Thyroid gland (tissue), 4 donors: ENCODE measurements at regions not wholly inside any gene's neighbourhood (a gene's known extent, or its start where the extent isn't known, plus 50 kb on each side); places are given as distances from the start of the nearest gene placed in this dataset.

Experiments
- DNase-seq, 2 donors: peaks; one replicate each; pipeline ENCODE4 v3.0.0-alpha.2; 2019
- H3K27ac ChIP-seq, 3 donors: fragments of 200-600 bp; sonication (generic); 1 replicate in 2 of 3; 2 replicates in 1 of 3; pipeline ENCODE4 v1.5.1; 2016 to 2019; ENCODE audit warnings: mild to moderate bottlenecking in 1 of 3, moderate library complexity in 1 of 3
- H3K27me3 ChIP-seq: fragments of 200-600 bp; sonication (generic); one replicate; pipeline ENCODE4 v1.5.1; 2019
- H3K36me3 ChIP-seq, 2 donors: fragments of 200-600 bp; sonication (generic); one replicate each; pipeline ENCODE4 v1.5.1; 2016 to 2019
- H3K4me1 ChIP-seq, 2 donors: fragments of 200-600 bp; sonication (generic); one replicate each; pipeline ENCODE4 v1.5.1; 2017 to 2019
- H3K4me3 ChIP-seq, 3 donors: fragments of 200-600 bp; sonication (generic); replicated peaks in 1 of 3; 1 replicate in 2 of 3; 2 replicates in 1 of 3; pipeline ENCODE4 v1.5.1; 2016; ENCODE audit warnings: mild to moderate bottlenecking in 1 of 3
- H3K9me3 ChIP-seq: fragments of 200-600 bp; sonication (generic); one replicate; pipeline ENCODE4 v1.5.1; 2017
- CTCF ChIP-seq, 6 experiments: fragments of 200-600 bp in 3 of 6; fragments of 450-650 bp in 3 of 6; sonication (generic) in 3 of 6; IDR thresholded peaks; one replicate each; pipeline ENCODE4 v1.5.1; 2016 to 2019; ENCODE audit warnings: antibody characterized with exemption in 6 of 6, mild to moderate bottlenecking in 2 of 6, inconsistent platforms in 1 of 6, moderate library complexity in 1 of 6
- POLR2A ChIP-seq, 2 donors: fragments of 450-650 bp; IDR thresholded peaks; one replicate each; pipeline ENCODE4 v1.6.1; 2017; ENCODE audit warnings: antibody characterized with exemption in 2 of 2, mild to moderate bottlenecking in 2 of 2, moderate library complexity in 1 of 2
- WGBS, 2 donors: methylation state at CpG; one replicate each; pipeline ENCODE4 v1.1.5; 2017; 5-methylcytosine and 5-hydroxymethylcytosine counted together
- intact Hi-C: fragments of 100-400 bp; cut with DNase I; formaldehyde crosslinking; loops from one replicate; pipeline ENCODE4 v1.15.1; 2023

DNA sequence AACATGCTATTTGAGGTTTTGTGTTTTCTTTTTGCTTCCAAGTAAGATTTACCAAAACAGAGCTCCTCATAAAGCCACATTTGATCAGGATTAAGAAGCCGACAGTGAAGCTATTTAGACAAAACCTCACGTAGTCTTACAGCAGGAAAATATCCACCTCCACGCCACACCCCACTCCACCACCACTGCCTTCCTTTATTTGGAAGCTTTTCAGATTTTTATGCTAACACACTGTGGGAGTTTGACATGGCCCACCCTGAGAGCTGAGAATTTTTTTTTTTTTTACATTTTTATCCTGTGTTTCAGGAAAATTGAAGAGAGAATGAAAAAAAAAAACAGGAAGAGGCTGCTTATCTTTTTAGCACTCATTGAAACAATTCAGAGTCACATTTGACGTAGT lies 104.8 kb upstream of the MC3R start:
- TF ChIP-seq POLR2A (IDR thresholded peaks at IDR 0.05) (no peak), CTCF (IDR thresholded peaks at IDR 0.05) (no peak)
- no peaks in the 10 kb centered on the region for H3K36me3 ChIP-seq
- no peak for DNase-seq
- H3K27me3 ChIP-seq: no peaks in the 10 kb centered on the region
- 65 to 68% methylated on average over 4 of the region's 4 CpGs for WGBS, 2 donors
- H3K27ac ChIP-seq: no peak overlapping the region
- no peak overlapping the region for H3K4me3 ChIP-seq
- no peaks in the 10 kb centered on the region for H3K4me1 ChIP-seq
- intact Hi-C loops: no loop called here
- H3K9me3 ChIP-seq: no peaks in the 10 kb centered on the region

DNA sequence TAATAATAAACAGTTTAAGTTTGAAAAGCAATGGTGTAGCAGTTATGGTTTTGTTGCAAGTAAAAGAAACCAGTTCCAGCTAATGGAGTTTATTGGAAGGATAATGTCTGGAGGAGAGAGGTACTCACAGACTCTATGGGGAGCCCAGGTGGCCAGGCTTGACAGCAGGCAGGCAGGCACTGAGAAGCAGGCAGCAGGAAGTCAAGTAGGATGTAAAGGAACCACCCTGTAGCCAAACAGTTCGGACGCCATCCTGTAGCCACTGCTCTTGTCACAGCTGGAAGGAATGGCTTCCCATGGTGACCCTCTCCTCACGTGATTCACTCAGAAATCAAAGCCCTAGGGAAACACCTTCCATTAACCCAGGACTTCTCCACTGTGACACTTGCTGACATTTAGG lies 96.7 kb upstream of the MC3R start:
- intact Hi-C loops: no loop called here
- Histone ChIP-seq H3K9me3 (no peaks in the 10 kb centered on the region), H3K4me3 (no peak overlapping the region), H3K4me1 (no peaks in the 10 kb centered on the region), H3K27ac (no peak overlapping the region), H3K36me3 (no peaks in the 10 kb centered on the region), H3K27me3 (no peaks in the 10 kb centered on the region)
- 34 to 49% methylated on average over 3 of the region's 3 CpGs for WGBS, 2 donors
- no peak for TF ChIP-seq POLR2A (IDR thresholded peaks at IDR 0.05)
- TF ChIP-seq CTCF (IDR thresholded peaks at IDR 0.05): no peak
- no peak for DNase-seq

- no peak overlapping the region for H3K4me3 ChIP-seq
- H3K27ac ChIP-seq: no peak overlapping the region
- 88 to 92% methylated on average over 5 of the region's 5 CpGs for WGBS, 2 donors
- no peaks in the 10 kb centered on the region for H3K4me1 ChIP-seq
- DNase-seq: no peak
- no peaks in the 10 kb centered on the region for H3K27me3 ChIP-seq
- intact Hi-C loops: no loop called here
- no peaks in the 10 kb centered on the region for H3K36me3 ChIP-seq
- TF ChIP-seq CTCF (IDR thresholded peaks at IDR 0.05): no peak
- TF ChIP-seq POLR2A (IDR thresholded peaks at IDR 0.05): no peak
- H3K9me3 ChIP-seq: no peaks in the 10 kb centered on the region
Observed at GRCh38 chr20:56153926-56154325, 94.6 kb upstream of the MC3R start.

- Histone ChIP-seq H3K9me3 (no peaks in the 10 kb centered on the region), H3K4me1 (no peaks in the 10 kb centered on the region), H3K36me3 (no peaks in the 10 kb centered on the region), H3K4me3 (no peak overlapping the region), H3K27ac (no peak overlapping the region), H3K27me3 (no peaks in the 10 kb centered on the region)
- no peak for DNase-seq
- WGBS, 2 donors: 94% methylated on average over 5 of the region's 5 CpGs
- TF ChIP-seq POLR2A (IDR thresholded peaks at IDR 0.05): no peak
- intact Hi-C loops: no loop called here
Observed at GRCh38 chr20:56155625-56156024, 92.9 kb upstream of the MC3R start.

- H3K9me3 ChIP-seq: no peaks in the 10 kb centered on the region
- TF ChIP-seq CTCF (IDR thresholded peaks at IDR 0.05) (no peak), POLR2A (IDR thresholded peaks at IDR 0.05) (no peak)
- no peaks in the 10 kb centered on the region for H3K27me3 ChIP-seq
- no peak overlapping the region for H3K27ac ChIP-seq
- 41 to 49% methylated on average over 12 of the region's 12 CpGs for WGBS, 2 donors
- DNase-seq: no peak
- intact Hi-C loops: no loop called here
- H3K36me3 ChIP-seq: no peaks in the 10 kb centered on the region
- no peaks in the 10 kb centered on the region for H3K4me1 ChIP-seq
- H3K4me3 ChIP-seq: no peak overlapping the region
Observed at GRCh38 chr20:56157530-56158203, 90.9 kb upstream of the MC3R start.
